Skin of body (tissue), 1 donor: ENCODE measurements at regions not wholly inside any gene's neighbourhood (a gene's known extent, or its start where the extent isn't known, plus 50 kb on each side); places are given as distances from the start of the nearest gene placed in this dataset.
"Not testable (repeated sequence)": the region's sequence is repeated elsewhere in the genome, so short reads cannot be mapped to it uniquely, and the experiment has no call there.

Experiments used
- DNase-seq: peaks from one replicate; lab custom pipeline; 2025; lab: John Stamatoyannopoulos, UW

DNA sequence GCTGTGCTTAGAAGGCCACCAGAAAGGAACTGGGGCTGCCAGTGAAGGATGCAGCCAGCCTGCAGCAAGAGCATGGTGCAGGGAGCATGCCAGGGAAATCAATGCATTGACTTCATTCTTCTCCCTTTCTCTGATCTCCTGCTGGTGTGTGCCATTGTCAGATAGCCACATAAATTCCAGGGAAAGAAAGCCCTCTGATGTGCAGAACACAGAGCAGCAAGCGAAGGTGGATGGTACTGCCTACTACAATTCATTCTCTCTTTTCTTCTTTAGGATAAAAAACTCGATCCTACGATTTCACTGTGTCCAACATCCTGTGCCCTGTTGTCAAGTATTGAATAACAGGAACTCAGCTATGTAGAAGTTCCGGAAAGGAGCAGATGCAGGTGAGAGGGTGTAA is 446.7 kb upstream of the TMEM132C start:
- DNase-seq, result no peak

- DNase-seq, result no peak
Measured at GRCh38 chr12:127820846-127821245, 446.1 kb upstream of the TMEM132C start.

DNA sequence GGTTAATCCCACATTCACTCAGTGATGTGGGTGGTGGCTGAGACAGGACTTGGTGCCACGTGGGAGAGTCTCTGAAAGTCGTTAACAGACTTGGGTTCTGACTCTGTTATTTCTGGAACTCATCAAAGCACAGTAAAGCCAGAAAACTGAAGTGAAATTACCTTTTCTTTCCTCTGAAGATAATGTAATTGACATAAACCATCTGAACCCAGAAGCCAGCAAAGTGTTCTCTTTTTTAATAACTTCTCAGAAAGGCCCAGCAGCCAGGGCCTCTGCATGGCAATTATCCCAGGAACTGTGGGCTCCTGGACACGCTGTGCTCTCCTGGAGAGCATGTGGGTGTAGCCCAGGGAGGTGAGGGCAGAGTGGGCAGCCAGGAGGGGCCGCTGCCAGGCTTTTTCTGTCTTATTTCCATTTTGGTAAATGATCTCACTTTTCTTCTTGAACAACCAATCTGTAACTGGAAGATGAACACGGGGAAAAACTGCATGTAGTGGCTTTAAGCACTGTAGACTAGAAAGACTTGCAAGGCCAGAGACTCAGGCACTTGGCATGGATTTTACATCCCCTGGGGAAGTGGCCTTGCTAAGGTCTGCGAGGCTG is 444.1 kb upstream of the TMEM132C start:
- no peak for DNase-seq

DNA sequence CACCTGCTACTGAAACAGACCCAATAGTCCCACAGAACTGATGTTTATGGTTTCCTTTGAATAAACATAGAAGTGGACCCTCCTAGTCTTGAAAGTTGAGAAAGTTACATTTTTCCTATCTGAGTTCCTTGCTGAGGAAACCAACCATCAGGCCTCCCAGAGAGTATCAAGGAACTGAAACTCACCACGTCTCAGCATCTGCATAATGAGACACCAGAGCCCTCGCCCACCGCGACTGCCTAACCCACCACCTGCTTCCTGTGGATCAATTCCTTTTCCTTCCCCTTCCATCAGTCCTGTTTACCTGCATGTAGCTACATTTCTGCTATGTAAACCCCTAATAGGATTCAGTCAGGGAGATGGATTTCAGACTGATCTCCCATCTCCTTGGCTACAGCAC is 443.2 kb upstream of the TMEM132C start:
- DNase-seq, result no peak

DNA sequence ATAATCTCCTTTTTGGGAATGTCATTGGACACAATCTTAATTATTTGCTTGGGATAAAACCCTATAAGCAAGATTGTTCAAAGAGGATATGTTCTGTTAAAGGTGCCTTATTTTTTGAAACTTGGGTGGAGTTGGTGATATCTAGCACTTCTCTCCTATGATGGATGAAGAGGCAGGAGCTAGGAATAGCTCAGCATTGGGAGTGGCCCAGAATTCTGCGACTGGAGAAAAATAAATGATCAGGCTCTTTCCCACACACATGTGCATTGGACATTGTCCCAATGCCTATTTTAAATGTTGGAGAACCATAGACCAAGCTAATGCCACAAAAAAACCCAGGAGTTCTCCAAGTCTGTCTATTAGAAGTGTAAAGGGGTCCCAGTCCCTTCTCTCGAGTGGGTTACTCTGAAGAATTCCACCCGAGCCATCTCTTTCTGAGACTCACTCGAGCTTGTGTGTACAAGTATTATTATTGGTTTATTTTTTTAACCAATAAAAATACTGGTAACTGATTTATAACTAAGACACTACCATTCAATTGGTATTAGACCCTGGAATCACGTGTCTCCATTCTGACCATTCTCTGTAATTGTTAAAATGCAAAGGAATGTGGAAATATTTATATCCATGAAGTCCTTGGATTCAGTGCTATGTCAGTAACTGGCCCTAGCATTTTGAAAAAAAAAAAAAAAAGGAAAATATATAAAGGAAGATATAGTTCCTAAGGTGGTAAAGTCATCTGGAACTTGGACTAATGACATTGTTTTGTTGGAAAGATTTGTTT is 437.5 kb upstream of the TMEM132C start:
- DNase-seq, result no peak

GRCh38 chr12:127830065-127830460 is 436.9 kb upstream of the TMEM132C start:
- no peak for DNase-seq

- DNase-seq, result no peak
Measured at GRCh38 chr12:127830730-127831129, 436.2 kb upstream of the TMEM132C start.

- DNase-seq, result no peak
Measured at GRCh38 chr12:127832172-127832571, 434.8 kb upstream of the TMEM132C start.

DNA sequence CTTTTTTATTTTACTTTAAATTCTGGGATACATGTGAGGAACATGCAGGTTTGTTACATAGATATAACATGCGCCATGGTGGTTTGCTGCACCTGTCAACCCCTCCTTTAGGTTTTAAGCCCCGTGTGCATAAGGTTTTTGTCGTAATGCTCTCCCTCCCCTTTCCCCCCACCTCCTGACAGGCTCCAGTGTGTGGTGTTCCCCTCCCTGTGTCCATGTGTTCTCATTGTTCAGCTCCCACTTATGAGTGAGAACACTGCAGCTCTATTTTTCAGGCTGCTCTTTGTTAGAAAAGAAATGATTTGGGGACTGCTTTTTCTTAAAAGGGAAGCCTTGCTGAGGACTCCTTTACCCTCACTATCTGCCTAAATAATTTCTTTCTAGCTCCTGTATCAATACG is 430.2 kb upstream of the TMEM132C start:
- DNase-seq, result not testable (repeated sequence)

- DNase-seq, result no peak
Measured at GRCh38 chr12:127857661-127858060, 409.3 kb upstream of the TMEM132C start.

DNA sequence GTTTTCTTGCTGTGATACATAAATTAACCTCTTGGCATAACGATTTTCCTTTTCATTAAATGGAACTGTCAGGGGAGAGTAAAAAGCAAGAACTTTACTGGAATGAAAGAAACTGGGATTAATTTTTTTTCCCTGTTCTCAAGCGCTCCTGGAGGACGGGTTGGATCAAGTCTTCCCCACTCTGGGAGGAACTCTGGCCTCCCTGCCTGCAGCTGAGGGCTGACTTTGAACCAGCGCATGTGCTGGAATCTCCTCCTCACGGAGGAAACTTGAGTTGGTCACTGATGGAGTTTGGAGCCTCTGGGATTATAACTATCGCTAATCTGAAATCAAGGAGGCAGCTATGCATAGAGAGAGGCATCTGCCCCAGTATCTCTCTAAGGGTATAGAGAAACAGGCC is 406.4 kb upstream of the TMEM132C start:
- no peak for DNase-seq

GRCh38 chr12:127861406-127861805 is 405.6 kb upstream of the TMEM132C start:
- DNase-seq, result peak; percentile 10

DNA sequence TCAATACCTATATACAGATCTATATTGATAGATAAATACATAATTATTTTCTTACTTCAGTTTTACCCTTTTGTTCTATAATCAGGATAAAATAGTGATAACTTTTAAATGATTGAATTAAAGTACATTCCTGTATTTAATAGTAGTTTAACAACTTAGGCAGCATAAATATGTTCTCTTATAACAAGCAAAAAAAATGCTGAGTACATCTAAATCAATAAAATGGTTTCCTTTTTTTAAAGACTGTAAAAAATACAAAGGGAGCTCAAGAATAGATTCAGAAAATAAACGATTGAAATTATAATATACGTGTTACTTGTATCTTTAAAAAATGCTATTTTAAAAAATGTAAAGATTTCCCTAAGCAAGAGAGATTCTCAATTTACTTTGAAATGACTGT is 393.7 kb upstream of the TMEM132C start:
- no peak for DNase-seq

DNA sequence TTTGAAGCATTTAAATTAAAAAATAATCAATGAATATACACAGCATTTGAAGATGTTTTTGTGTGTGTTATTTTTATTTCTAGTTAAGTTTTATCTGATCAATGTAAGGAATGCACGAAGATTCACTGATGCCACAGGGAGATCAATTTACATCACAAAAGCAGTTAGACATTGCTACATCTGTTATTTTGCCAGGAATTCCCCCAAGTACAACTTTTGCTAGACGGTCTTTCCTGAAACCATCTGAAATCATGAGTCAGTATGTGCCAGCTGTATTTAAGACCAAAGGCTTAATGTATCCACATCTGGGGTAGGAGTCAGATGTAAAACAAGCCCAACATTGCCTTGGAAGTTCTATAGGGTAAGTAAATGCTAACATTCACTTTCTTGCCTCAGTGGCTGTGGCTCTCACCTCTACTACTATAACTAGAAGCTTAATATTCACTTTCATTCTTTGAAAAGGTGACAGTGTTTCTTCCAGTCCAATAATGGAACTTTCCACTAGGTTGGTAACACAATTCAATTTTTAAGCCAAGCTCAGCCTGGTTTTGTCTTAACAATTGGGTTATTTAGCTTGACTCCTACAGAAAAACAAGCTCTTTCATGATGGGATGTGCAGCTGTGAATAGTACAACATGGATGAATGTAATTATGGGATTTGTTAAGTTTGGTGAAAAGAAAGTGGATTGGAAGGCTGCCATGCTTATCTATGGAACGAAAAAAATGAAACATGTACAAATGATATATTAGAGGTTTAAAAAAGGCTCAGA is 385.4 kb upstream of the TMEM132C start:
- no peak for DNase-seq

GRCh38 chr12:127883013-127883412 is 384.0 kb upstream of the TMEM132C start:
- DNase-seq, result no peak

GRCh38 chr12:127885954-127886750 is 380.8 kb upstream of the TMEM132C start:
- peak; percentile 34 for DNase-seq

DNA sequence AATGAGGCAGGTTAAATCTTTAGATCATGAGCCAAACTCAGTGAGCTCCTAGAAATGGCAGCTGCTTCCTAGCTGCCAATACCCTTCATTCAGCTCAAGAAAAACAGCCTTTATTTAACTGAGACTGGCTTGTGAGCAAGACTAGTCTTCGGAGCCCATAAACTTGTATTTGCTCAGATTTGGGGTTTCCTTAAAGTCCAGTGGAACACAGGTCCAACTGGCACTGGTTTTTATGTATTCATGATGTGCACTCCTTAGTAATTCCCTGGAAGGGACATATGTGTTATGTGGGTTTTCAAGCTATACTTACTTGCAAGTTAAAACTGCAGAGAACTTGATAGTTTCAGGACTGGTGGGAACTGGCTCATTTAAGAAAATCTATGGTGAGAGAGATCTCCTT is 380.1 kb upstream of the TMEM132C start:
- peak; percentile 13 for DNase-seq

DNA sequence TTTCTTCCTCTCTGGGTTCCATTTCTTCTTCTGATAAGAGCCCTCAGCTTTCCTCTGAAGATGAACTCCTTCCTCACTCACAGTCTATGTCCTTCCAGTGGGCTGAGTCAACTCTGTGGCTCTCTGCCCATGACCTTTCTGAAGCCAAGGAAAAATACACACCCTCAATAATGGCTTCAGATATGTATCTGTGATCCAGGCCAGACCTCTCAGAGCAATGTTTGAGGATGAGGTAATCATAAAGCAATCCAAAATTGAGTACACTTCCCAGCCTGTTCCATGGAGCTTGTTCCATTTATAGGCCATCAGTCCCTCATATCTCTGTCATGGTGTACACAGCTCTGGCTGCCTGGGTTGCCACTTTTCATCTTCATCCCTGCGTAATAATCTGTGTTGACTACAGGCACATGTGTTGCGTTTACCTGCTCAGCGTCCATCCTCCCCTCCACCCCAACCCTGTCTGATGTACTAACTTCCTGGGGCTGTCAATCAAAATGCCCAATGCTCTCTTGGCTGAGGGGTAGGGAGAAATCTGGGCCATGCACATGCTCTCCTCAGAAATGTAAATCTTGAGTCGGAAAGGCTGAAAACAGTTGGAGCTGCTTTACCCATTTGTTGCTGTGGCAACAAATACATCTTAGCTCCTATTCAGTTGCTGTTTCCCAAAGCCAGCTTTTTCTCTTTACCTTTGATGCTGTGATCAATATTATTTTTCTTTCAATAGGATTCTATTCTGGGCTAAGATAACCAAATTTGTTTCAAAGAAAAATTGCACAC is 377.8 kb upstream of the TMEM132C start:
- DNase-seq, result peak; percentile 60

GRCh38 chr12:127893895-127894609 is 372.9 kb upstream of the TMEM132C start:
- no peak for DNase-seq

DNA sequence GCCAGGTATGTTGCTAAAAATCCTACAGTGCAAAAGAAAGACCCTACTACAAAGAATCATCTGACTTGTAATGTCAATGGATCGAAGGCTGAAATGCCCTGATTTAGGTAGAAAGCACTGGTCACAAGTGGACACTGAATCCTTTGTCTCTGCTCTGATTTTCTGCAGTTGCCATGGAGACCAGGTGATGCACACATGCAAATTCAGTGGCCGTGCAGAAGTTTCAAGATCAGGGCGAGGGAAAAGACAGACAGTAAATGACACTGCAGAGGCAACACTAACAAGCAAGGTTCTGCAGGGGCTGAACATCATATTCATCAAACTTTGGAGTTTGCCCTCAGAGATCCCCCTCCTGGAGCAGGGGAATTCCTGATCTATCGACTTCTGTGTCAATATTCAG is 370.3 kb upstream of the TMEM132C start:
- DNase-seq, result no peak
